PC-3 (cell line): ENCODE measurements at regions not wholly inside any gene's neighbourhood (a gene's known extent, or its start where the extent isn't known, plus 50 kb on each side); places are given as distances from the start of the nearest gene placed in this dataset.

ENCODE experiments used
- ATAC-seq: fragments of 200-7000 bp; cut with Tn5 transposase; 2 replicates; pipeline ENCODE4 v1.9.1; 2020; ENCODE audit warnings: mild to moderate bottlenecking, moderate library complexity
- BruUV-seq: library from RNA; stranded (reverse); fragments of 400-500 nt; replicated peaks from 2 replicates; lab custom pipeline; 2021; lab: Mats Ljungman, UMichigan
- CTCF ChIA-PET: fragments of 300-600 bp; sonication (Branson Sonifier 250); formaldehyde crosslinking; loops from one replicate; lab custom pipeline; 2022; ENCODE audit warnings: antibody characterized with exemption; lab: Charles Lee
- POLR2A ChIA-PET: fragments of 300-600 bp; sonication (Branson Sonifier 250); formaldehyde crosslinking; loops from one replicate; lab custom pipeline; 2022; ENCODE audit warnings: antibody characterized with exemption; ENCODE audit not compliant: unreplicated experiment; lab: Charles Lee
- DNase-seq: peaks from one replicate; pipeline ENCODE4 v3.0.0-alpha.2; 2015
- H2AFZ ChIP-seq: fragments of 300-600 bp; sonication (generic); 2 replicates; pipeline ENCODE4 v1.6.0; 2016; ENCODE audit warnings: antibody characterized with exemption, low read length
- H3F3A ChIP-seq: fragments of 300-600 bp; sonication (generic); one replicate; pipeline ENCODE4 v1.6.0; 2017; ENCODE audit warnings: antibody characterized with exemption, low read length, control low read depth, mild to moderate bottlenecking; ENCODE audit not compliant: unreplicated experiment
- H3K27ac ChIP-seq: fragments of 300-600 bp; sonication (generic); 2 replicates; pipeline ENCODE4 v1.5.1; 2016; ENCODE audit warnings: mild to moderate bottlenecking, low read length
- H3K27me3 ChIP-seq: fragments of 300-600 bp; sonication (generic); 2 replicates; pipeline ENCODE4 v1.6.1; 2016; ENCODE audit warnings: low read length, mixed read lengths
- H3K36me3 ChIP-seq: fragments of 300-600 bp; sonication (generic); 2 replicates; pipeline ENCODE4 v1.6.1; 2016; ENCODE audit warnings: low read depth, mixed run types, low read length, mixed read lengths
- H3K4me1 ChIP-seq: fragments of 300-600 bp; sonication (generic); 2 replicates; pipeline ENCODE4 v1.5.1; 2016; ENCODE audit warnings: low read length; ENCODE audit not compliant: insufficient read depth
- H3K4me2 ChIP-seq: fragments of 300-600 bp; sonication (generic); 2 replicates; pipeline ENCODE4 v1.6.0; 2016; ENCODE audit warnings: low read length
- H3K4me3 ChIP-seq: fragments of 300-600 bp; sonication (generic); 2 replicates; pipeline ENCODE4 v1.5.1; 2016; ENCODE audit warnings: mild to moderate bottlenecking, low read length, mixed read lengths
- H3K79me2 ChIP-seq: fragments of 300-600 bp; sonication (generic); 2 replicates; pipeline ENCODE4 v1.6.1; 2017; ENCODE audit warnings: low read length, mixed read lengths
- H3K9ac ChIP-seq: fragments of 300-600 bp; sonication (generic); 2 replicates; pipeline ENCODE4 v1.6.0; 2016; ENCODE audit warnings: mild to moderate bottlenecking, low read length
- H3K9me2 ChIP-seq: fragments of 300-600 bp; sonication (generic); replicated peaks from 2 replicates; pipeline ENCODE4 v1.6.1; 2016; ENCODE audit warnings: mixed run types, low read length, mixed read lengths
- H3K9me3 ChIP-seq: fragments of 300-600 bp; sonication (generic); 2 replicates; pipeline ENCODE4 v1.6.1; 2016; ENCODE audit warnings: low read length, mixed read lengths
- H4K20me1 ChIP-seq: fragments of 300-600 bp; sonication (generic); 2 replicates; pipeline ENCODE4 v1.6.1; 2016; ENCODE audit warnings: low read length, mixed read lengths
- EZH2 ChIP-seq: fragments of 300-600 bp; sonication (generic); IDR thresholded peaks from one replicate; pipeline ENCODE4 v1.6.1; 2017; ENCODE audit warnings: antibody characterized with exemption, mild to moderate bottlenecking, low read length; ENCODE audit not compliant: unreplicated experiment
- EZH2phosphoT487 ChIP-seq: fragments of 300-600 bp; sonication (generic); IDR thresholded peaks from 2 replicates; pipeline ENCODE4 v1.6.1; 2018; ENCODE audit warnings: mild to moderate bottlenecking, antibody characterized with exemption, low read length, borderline replicate concordance
- intact Hi-C: fragments of 100-400 bp; cut with micrococcal nuclease; formaldehyde crosslinking; loops from 2 replicates; pipeline ENCODE4 v1.9.0; 2023
- TF ChIP-seq, protein P1 (sequence below): fragments of 300-600 bp; sonication (generic); conservative IDR thresholded peaks from 2 replicates; pipeline ENCODE4 v1.5.1; 2017; ENCODE audit warnings: antibody characterized with exemption, low read depth, mild to moderate bottlenecking, low read length

DNA sequence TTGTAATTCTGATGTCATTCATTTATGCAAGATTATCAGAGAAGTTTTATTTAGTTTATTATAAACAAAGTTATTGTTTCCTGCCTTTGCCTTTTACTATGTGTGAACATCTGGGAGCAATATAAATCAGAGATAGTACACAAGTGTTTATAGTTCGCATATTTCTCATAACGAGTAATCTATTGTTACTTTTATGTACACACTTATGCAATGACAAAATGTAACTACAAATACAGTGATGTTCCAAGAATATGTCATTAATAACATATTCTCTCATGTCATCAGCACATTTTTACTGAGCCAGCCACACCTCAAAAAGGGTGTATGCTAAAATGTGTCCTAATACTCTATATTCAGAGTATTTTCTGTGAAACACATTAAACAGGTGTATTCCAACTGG lies 243.2 kb downstream of the ALX1 start:
- no peaks in the 10 kb centered on the region for H3K9me2 ChIP-seq
- CTCF ChIA-PET = no interaction called here
- H3K4me2 ChIP-seq = no peak overlapping the region
- no peaks in the 10 kb centered on the region for H3K79me2 ChIP-seq
- H3K27me3 ChIP-seq = no peaks in the 10 kb centered on the region
- no peaks in the 10 kb centered on the region for H3K4me1 ChIP-seq
- intact Hi-C loops = no loop called here
- H3K27ac ChIP-seq = no peak overlapping the region
- no peak for TF ChIP-seq EZH2phosphoT487
- TF ChIP-seq, protein P1, sequence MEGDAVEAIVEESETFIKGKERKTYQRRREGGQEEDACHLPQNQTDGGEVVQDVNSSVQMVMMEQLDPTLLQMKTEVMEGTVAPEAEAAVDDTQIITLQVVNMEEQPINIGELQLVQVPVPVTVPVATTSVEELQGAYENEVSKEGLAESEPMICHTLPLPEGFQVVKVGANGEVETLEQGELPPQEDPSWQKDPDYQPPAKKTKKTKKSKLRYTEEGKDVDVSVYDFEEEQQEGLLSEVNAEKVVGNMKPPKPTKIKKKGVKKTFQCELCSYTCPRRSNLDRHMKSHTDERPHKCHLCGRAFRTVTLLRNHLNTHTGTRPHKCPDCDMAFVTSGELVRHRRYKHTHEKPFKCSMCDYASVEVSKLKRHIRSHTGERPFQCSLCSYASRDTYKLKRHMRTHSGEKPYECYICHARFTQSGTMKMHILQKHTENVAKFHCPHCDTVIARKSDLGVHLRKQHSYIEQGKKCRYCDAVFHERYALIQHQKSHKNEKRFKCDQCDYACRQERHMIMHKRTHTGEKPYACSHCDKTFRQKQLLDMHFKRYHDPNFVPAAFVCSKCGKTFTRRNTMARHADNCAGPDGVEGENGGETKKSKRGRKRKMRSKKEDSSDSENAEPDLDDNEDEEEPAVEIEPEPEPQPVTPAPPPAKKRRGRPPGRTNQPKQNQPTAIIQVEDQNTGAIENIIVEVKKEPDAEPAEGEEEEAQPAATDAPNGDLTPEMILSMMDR = no peak
- no peak for TF ChIP-seq EZH2
- DNase-seq (no peak), ATAC-seq (0 out of 2 replicates have a peak, but pooled peaks have one; percentile 29)
- H3K9ac ChIP-seq = no peak overlapping the region
- no TSS peak for BruUV-seq
- no peaks in the 10 kb centered on the region for H3K36me3 ChIP-seq
- POLR2A ChIA-PET = no interaction called here
- no peaks in the 10 kb centered on the region for H4K20me1 ChIP-seq
- no peaks in the 10 kb centered on the region for H3F3A ChIP-seq
- H2AFZ ChIP-seq = no peak overlapping the region
- H3K9me3 ChIP-seq = no peaks in the 10 kb centered on the region
- H3K4me3 ChIP-seq = no peak overlapping the region

DNA sequence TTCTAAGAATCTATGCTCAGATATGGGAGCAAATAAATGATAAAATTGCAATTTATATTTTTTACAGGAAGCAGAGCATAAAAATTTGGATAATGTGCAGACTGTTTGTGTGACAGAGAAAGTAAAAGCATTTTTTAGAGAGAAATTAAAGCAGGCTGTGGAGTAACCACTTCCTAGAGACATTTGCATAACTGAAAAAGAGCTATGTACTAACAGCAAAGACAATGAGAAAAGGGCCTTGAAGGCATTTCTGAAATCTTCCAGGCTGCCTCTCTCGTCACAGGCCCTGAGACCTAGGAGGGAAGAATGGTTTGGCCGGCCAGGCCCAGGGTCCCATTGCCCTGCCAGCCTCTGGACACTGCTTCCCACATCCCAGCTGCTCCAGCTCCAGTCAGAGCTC lies 247.2 kb downstream of the ALX1 start:
- H3F3A ChIP-seq = no peaks in the 10 kb centered on the region
- BruUV-seq = no TSS peak
- H4K20me1 ChIP-seq = no peaks in the 10 kb centered on the region
- H2AFZ ChIP-seq = no peak overlapping the region
- no peaks in the 10 kb centered on the region for H3K4me1 ChIP-seq
- no peaks in the 10 kb centered on the region for H3K79me2 ChIP-seq
- H3K9me2 ChIP-seq = no peaks in the 10 kb centered on the region
- H3K4me3 ChIP-seq = no peak overlapping the region
- no peak overlapping the region for H3K4me2 ChIP-seq
- TF ChIP-seq EZH2 (no peak), EZH2phosphoT487 (no peak)
- TF ChIP-seq, protein P1 = no peak
- H3K27ac ChIP-seq = no peak overlapping the region
- H3K9me3 ChIP-seq = no peaks in the 10 kb centered on the region
- no peaks in the 10 kb centered on the region for H3K27me3 ChIP-seq
- ATAC-seq (no peak), DNase-seq (no peak)
- ChIA-PET CTCF (no interaction called here), POLR2A (no interaction called here)
- intact Hi-C loops = no loop called here
- H3K36me3 ChIP-seq = no peaks in the 10 kb centered on the region
- no peak overlapping the region for H3K9ac ChIP-seq

DNA sequence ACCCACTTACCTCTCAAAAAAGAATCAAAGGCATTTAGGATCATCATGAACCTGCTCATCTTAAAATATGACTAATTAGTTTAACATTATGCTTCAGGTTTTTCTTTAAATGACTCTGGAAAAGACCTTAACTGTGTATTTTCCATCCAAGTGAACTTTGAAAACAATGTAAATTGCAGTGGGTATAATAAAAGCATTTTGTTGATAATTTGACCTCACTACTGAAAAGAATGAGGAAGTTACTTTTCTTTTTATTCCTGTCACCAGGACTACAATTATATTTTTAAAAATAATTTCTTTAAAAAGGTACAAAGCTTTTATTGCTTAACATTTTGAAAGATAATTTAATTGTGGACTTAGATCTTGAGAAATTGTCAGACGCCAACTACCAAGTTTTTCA lies 249.9 kb downstream of the ALX1 start:
- ChIA-PET POLR2A (no interaction called here), CTCF (no interaction called here)
- intact Hi-C loops = no loop called here
- H3K36me3 ChIP-seq = no peaks in the 10 kb centered on the region
- no peaks in the 10 kb centered on the region for H3K27me3 ChIP-seq
- ATAC-seq = no peak
- no peak overlapping the region for H3K4me3 ChIP-seq
- H3K9me3 ChIP-seq = no peaks in the 10 kb centered on the region
- no peaks in the 10 kb centered on the region for H3K9me2 ChIP-seq
- BruUV-seq = no TSS peak
- H2AFZ ChIP-seq = no peak overlapping the region
- no peak for DNase-seq
- H3F3A ChIP-seq = no peaks in the 10 kb centered on the region
- no peak overlapping the region for H3K4me2 ChIP-seq
- no peaks in the 10 kb centered on the region for H3K4me1 ChIP-seq
- no peaks in the 10 kb centered on the region for H4K20me1 ChIP-seq
- H3K9ac ChIP-seq = no peak overlapping the region
- no peaks in the 10 kb centered on the region for H3K79me2 ChIP-seq
- no peak overlapping the region for H3K27ac ChIP-seq
- TF ChIP-seq EZH2 (no peak), EZH2phosphoT487 (no peak)
- TF ChIP-seq, protein P1 = no peak
